ENCODE measurements at regions not wholly inside any gene's neighbourhood (a gene's known extent, or its start where the extent isn't known, plus 50 kb on each side); places are given as distances from the start of the nearest gene placed in this dataset.

- TF ChIP-seq, protein P1, sequence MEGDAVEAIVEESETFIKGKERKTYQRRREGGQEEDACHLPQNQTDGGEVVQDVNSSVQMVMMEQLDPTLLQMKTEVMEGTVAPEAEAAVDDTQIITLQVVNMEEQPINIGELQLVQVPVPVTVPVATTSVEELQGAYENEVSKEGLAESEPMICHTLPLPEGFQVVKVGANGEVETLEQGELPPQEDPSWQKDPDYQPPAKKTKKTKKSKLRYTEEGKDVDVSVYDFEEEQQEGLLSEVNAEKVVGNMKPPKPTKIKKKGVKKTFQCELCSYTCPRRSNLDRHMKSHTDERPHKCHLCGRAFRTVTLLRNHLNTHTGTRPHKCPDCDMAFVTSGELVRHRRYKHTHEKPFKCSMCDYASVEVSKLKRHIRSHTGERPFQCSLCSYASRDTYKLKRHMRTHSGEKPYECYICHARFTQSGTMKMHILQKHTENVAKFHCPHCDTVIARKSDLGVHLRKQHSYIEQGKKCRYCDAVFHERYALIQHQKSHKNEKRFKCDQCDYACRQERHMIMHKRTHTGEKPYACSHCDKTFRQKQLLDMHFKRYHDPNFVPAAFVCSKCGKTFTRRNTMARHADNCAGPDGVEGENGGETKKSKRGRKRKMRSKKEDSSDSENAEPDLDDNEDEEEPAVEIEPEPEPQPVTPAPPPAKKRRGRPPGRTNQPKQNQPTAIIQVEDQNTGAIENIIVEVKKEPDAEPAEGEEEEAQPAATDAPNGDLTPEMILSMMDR (conservative IDR thresholded peaks at IDR 0.05; ENCODE audit: low read depth, low read length): no peak
- TF ChIP-seq EZH2 (IDR thresholded peaks at IDR 0.05; ENCODE audit: borderline replicate concordance, low read depth, low read length, poor library complexity, severe bottlenecking): no peak
- Histone ChIP-seq H3K4me1 (ENCODE audit: insufficient read depth, low read length, poor library complexity, severe bottlenecking) (no peaks in the 10 kb centered on the region), H3K27me3 (replicated peaks; ENCODE audit: insufficient read depth, low read depth, low read length, poor library complexity) (peaks cover 3% of the 10 kb centered on the region), H3K27ac (ENCODE audit: low read depth, low read length, poor library complexity, severe bottlenecking) (no peak overlapping the region), H3K9me3 (ENCODE audit: low read depth, low read length, poor library complexity, severe bottlenecking) (no peaks in the 10 kb centered on the region), H3K4me3 (ENCODE audit: low read depth, low read length, poor library complexity, severe bottlenecking) (no peak overlapping the region), H3K36me3 (ENCODE audit: insufficient read depth, low read length, poor library complexity, severe bottlenecking) (no peaks in the 10 kb centered on the region)
- ChIA-PET POLR2A (ENCODE audit: low non-redundant PET) (no interaction called here), CTCF (no interaction called here)
- DNase-seq (ENCODE audit: low spot score): no peak
- intact Hi-C loops (cut with micrococcal nuclease; ENCODE audit: unreplicated experiment): no loop called here
- BruUV-seq (replicated peaks): no TSS peak
These were observed 312.3 kb upstream of the NREP start for GRCh38 chr5:112069329-112069728.

GRCh38 chr5:112068593-112068992 is 311.6 kb upstream of the NREP start:
- Histone ChIP-seq H3K9me3 (ENCODE audit: low read depth, low read length, poor library complexity, severe bottlenecking) (no peaks in the 10 kb centered on the region), H3K4me3 (ENCODE audit: low read depth, low read length, poor library complexity, severe bottlenecking) (no peak overlapping the region), H3K36me3 (ENCODE audit: insufficient read depth, low read length, poor library complexity, severe bottlenecking) (no peaks in the 10 kb centered on the region), H3K4me1 (ENCODE audit: insufficient read depth, low read length, poor library complexity, severe bottlenecking) (no peaks in the 10 kb centered on the region), H3K27me3 (replicated peaks; ENCODE audit: insufficient read depth, low read depth, low read length, poor library complexity) (no peaks in the 10 kb centered on the region), H3K27ac (ENCODE audit: low read depth, low read length, poor library complexity, severe bottlenecking) (no peak overlapping the region)
- BruUV-seq (replicated peaks): no TSS peak
- no peak for DNase-seq (ENCODE audit: low spot score)
- ChIA-PET POLR2A (ENCODE audit: low non-redundant PET) (no interaction called here), CTCF (no interaction called here)
- intact Hi-C loops (cut with micrococcal nuclease; ENCODE audit: unreplicated experiment): no loop called here
- no peak for TF ChIP-seq EZH2 (IDR thresholded peaks at IDR 0.05; ENCODE audit: borderline replicate concordance, low read depth, low read length, poor library complexity, severe bottlenecking)
- TF ChIP-seq, protein P1 (conservative IDR thresholded peaks at IDR 0.05; ENCODE audit: low read depth, low read length): no peak

- TF ChIP-seq EZH2 (IDR thresholded peaks at IDR 0.05; ENCODE audit: borderline replicate concordance, low read depth, low read length, poor library complexity, severe bottlenecking): no peak
- TF ChIP-seq, protein P1 (conservative IDR thresholded peaks at IDR 0.05; ENCODE audit: low read depth, low read length): no peak
- BruUV-seq (replicated peaks): no TSS peak
- intact Hi-C loops (cut with micrococcal nuclease; ENCODE audit: unreplicated experiment): no loop called here
- H3K4me3 ChIP-seq (ENCODE audit: low read depth, low read length, poor library complexity, severe bottlenecking): no peak overlapping the region
- no peaks in the 10 kb centered on the region for H3K36me3 ChIP-seq (ENCODE audit: insufficient read depth, low read length, poor library complexity, severe bottlenecking)
- CTCF ChIA-PET: no interaction called here
- H3K27me3 ChIP-seq (replicated peaks; ENCODE audit: insufficient read depth, low read depth, low read length, poor library complexity): no peaks in the 10 kb centered on the region
- no peak for DNase-seq (ENCODE audit: low spot score)
- no peaks in the 10 kb centered on the region for H3K9me3 ChIP-seq (ENCODE audit: low read depth, low read length, poor library complexity, severe bottlenecking)
- H3K4me1 ChIP-seq (ENCODE audit: insufficient read depth, low read length, poor library complexity, severe bottlenecking): no peaks in the 10 kb centered on the region
- no peak overlapping the region for H3K27ac ChIP-seq (ENCODE audit: low read depth, low read length, poor library complexity, severe bottlenecking)
- POLR2A ChIA-PET (ENCODE audit: low non-redundant PET): no interaction called here
These were observed 308.8 kb upstream of the NREP start for GRCh38 chr5:112065781-112066180.

Measured in A673 (cell line).